ENCODE measurements at regions not wholly inside any gene's neighbourhood (a gene's known extent, or its start where the extent isn't known, plus 50 kb on each side); places are given as distances from the start of the nearest gene placed in this dataset.
A peak's percentile ranks its signal among the peaks of the same experiment; 100 is the strongest.

DNA sequence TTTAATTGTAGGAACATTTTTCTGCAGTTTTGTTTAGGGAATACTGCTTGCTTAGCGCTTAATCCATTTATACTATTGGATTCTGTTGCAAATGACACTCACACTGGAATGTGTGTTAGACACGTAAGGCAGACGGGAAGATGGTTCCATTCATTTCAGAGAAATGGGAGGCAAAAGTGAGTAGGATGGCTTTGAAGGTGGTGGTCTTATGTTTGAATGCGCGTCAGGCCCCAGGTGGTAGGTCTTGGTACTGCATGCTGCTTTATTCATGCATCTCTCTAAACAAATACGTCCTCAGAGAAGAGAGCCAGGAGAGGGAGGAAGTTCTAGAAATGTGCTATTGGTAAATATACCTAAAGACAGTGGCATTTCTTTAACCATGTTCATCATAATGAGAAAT lies 997.6 kb upstream of the RBFOX1 start:
- Histone ChIP-seq H3K9me2 (replicated peaks; ENCODE audit: control insufficient read depth, low read length) (no peaks in the 10 kb centered on the region), H3K4me1 (ENCODE audit: control insufficient read depth, low read length) (no peaks in the 10 kb centered on the region), H3K79me2 (ENCODE audit: control insufficient read depth, low read length) (no peaks in the 10 kb centered on the region), H3K36me3 (ENCODE audit: control insufficient read depth, low read length) (no peaks in the 10 kb centered on the region), H3K9me3 (ENCODE audit: control insufficient read depth, insufficient read depth, low read length) (no peaks in the 10 kb centered on the region), H3K27ac (ENCODE audit: low read depth, low read length) (no peak overlapping the region), H3K27me3 (ENCODE audit: control insufficient read depth, low read length) (no peaks in the 10 kb centered on the region), H3F3A (ENCODE audit: control insufficient read depth, insufficient read depth) (no peaks in the 10 kb centered on the region), H3K4me2 (ENCODE audit: low read length) (no peak overlapping the region), H3K4me3 (ENCODE audit: low read length) (no peak overlapping the region), H4K20me1 (ENCODE audit: control insufficient read depth, insufficient read depth, low read depth, low read length) (no peaks in the 10 kb centered on the region)
- TF ChIP-seq EZH2phosphoT487 (IDR thresholded peaks at IDR 0.05; ENCODE audit: borderline replicate concordance, low read length) = no peak
- peak; percentile 53 for TF ChIP-seq CTCF (IDR thresholded peaks at IDR 0.05; ENCODE audit: low read depth, low read length, poor library complexity, severe bottlenecking)

DNA sequence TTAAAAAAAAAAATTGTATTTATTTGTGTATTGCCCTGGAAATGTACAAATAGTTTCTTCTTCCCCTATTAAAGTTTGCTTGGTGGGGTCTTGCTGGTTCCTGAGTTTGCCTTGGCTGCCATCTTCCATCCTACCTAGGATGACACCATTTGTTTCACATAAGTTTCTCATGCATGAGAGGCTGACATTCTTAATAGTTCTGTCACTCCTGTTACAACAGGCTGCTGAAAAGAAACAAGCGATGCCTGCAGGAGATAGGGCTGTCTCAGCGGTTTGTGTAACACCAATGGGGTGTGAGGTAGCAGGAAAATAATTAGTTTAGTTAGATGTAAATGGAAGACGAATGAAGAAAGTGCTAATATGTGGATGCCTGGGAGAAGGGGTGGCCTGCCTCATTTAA lies 1000.9 kb upstream of the RBFOX1 start:
- TF ChIP-seq CTCF (IDR thresholded peaks at IDR 0.05; ENCODE audit: low read depth, low read length, poor library complexity, severe bottlenecking) (no peak), EZH2phosphoT487 (IDR thresholded peaks at IDR 0.05; ENCODE audit: borderline replicate concordance, low read length) (no peak)
- Histone ChIP-seq H3K9me3 (ENCODE audit: control insufficient read depth, insufficient read depth, low read length) (no peaks in the 10 kb centered on the region), H3K4me3 (ENCODE audit: low read length) (no peak overlapping the region), H3K4me1 (ENCODE audit: control insufficient read depth, low read length) (no peaks in the 10 kb centered on the region), H3K36me3 (ENCODE audit: control insufficient read depth, low read length) (no peaks in the 10 kb centered on the region), H3K79me2 (ENCODE audit: control insufficient read depth, low read length) (no peaks in the 10 kb centered on the region), H3F3A (ENCODE audit: control insufficient read depth, insufficient read depth) (no peaks in the 10 kb centered on the region), H3K27ac (ENCODE audit: low read depth, low read length) (no peak overlapping the region), H3K4me2 (ENCODE audit: low read length) (no peak overlapping the region), H3K27me3 (ENCODE audit: control insufficient read depth, low read length) (no peaks in the 10 kb centered on the region), H3K9me2 (replicated peaks; ENCODE audit: control insufficient read depth, low read length) (no peaks in the 10 kb centered on the region), H4K20me1 (ENCODE audit: control insufficient read depth, insufficient read depth, low read depth, low read length) (no peaks in the 10 kb centered on the region)

- Histone ChIP-seq H3K36me3 (ENCODE audit: control insufficient read depth, low read length) (no peaks in the 10 kb centered on the region), H3K4me3 (ENCODE audit: low read length) (no peak overlapping the region), H4K20me1 (ENCODE audit: control insufficient read depth, insufficient read depth, low read depth, low read length) (no peaks in the 10 kb centered on the region), H3K9me2 (replicated peaks; ENCODE audit: control insufficient read depth, low read length) (no peaks in the 10 kb centered on the region), H3K9me3 (ENCODE audit: control insufficient read depth, insufficient read depth, low read length) (no peaks in the 10 kb centered on the region), H3K4me2 (ENCODE audit: low read length) (no peak overlapping the region), H3K27me3 (ENCODE audit: control insufficient read depth, low read length) (no peaks in the 10 kb centered on the region), H3K27ac (ENCODE audit: low read depth, low read length) (no peak overlapping the region), H3K4me1 (ENCODE audit: control insufficient read depth, low read length) (no peaks in the 10 kb centered on the region), H3K79me2 (ENCODE audit: control insufficient read depth, low read length) (no peaks in the 10 kb centered on the region), H3F3A (ENCODE audit: control insufficient read depth, insufficient read depth) (no peaks in the 10 kb centered on the region)
- TF ChIP-seq EZH2phosphoT487 (IDR thresholded peaks at IDR 0.05; ENCODE audit: borderline replicate concordance, low read length) (no peak), CTCF (IDR thresholded peaks at IDR 0.05; ENCODE audit: low read depth, low read length, poor library complexity, severe bottlenecking) (no peak)
These were observed 1014.7 kb upstream of the RBFOX1 start for GRCh38 chr16:6317934-6318333.

GRCh38 chr16:6309271-6309670 lies 1023.4 kb upstream of the RBFOX1 start:
- Histone ChIP-seq H3K4me1 (ENCODE audit: control insufficient read depth, low read length) (no peaks in the 10 kb centered on the region), H3K27me3 (ENCODE audit: control insufficient read depth, low read length) (no peaks in the 10 kb centered on the region), H3K4me3 (ENCODE audit: low read length) (no peak overlapping the region), H3F3A (ENCODE audit: control insufficient read depth, insufficient read depth) (no peaks in the 10 kb centered on the region), H3K4me2 (ENCODE audit: low read length) (no peak overlapping the region), H3K79me2 (ENCODE audit: control insufficient read depth, low read length) (no peaks in the 10 kb centered on the region), H4K20me1 (ENCODE audit: control insufficient read depth, insufficient read depth, low read depth, low read length) (no peaks in the 10 kb centered on the region), H3K36me3 (ENCODE audit: control insufficient read depth, low read length) (no peaks in the 10 kb centered on the region), H3K9me2 (replicated peaks; ENCODE audit: control insufficient read depth, low read length) (no peaks in the 10 kb centered on the region), H3K9me3 (ENCODE audit: control insufficient read depth, insufficient read depth, low read length) (no peaks in the 10 kb centered on the region; the same call in 1 of the 2 replicates), H3K27ac (ENCODE audit: low read depth, low read length) (no peak overlapping the region)
- TF ChIP-seq CTCF (IDR thresholded peaks at IDR 0.05; ENCODE audit: low read depth, low read length, poor library complexity, severe bottlenecking) (no peak), EZH2phosphoT487 (IDR thresholded peaks at IDR 0.05; ENCODE audit: borderline replicate concordance, low read length) (no peak)
